IMR-90 (cell line): ENCODE measurements at regions not wholly inside any gene's neighbourhood (a gene's known extent, or its start where the extent isn't known, plus 50 kb on each side); places are given as distances from the start of the nearest gene placed in this dataset.

Experiments
- ATAC-seq: fragments of 200-7000 bp; cut with Tn5 transposase; 2 replicates; pipeline ENCODE4 v1.9.1; 2020; ENCODE audit warnings: low read depth, mild to moderate bottlenecking, moderate library complexity
- BruUV-seq: library from RNA; stranded (reverse); fragments of 400-500 nt; replicated peaks from 2 replicates; lab custom pipeline; 2021; lab: Mats Ljungman, UMichigan
- CTCF ChIA-PET: fragments of 300-600 bp; formaldehyde crosslinking; extraction: SDS; loops from one replicate; lab custom pipeline; 2021; ENCODE audit warnings: antibody characterized with exemption; lab: Yijun Ruan, JAX
- POLR2A ChIA-PET: fragments of 300-600 bp; sonication (Branson Sonifier 250); formaldehyde crosslinking; loops from one replicate; lab custom pipeline; 2022; ENCODE audit warnings: antibody characterized with exemption; ENCODE audit not compliant: unreplicated experiment; lab: Charles Lee
- DNase-seq: peaks from one replicate; pipeline ENCODE4 v3.0.0; 2013
- H2AFZ ChIP-seq: replicated peaks from 2 replicates; pipeline ENCODE3; 2013; ENCODE audit warnings: low read length, mild to moderate bottlenecking; ENCODE audit not compliant: poor library complexity
- H2AK5ac ChIP-seq: 2 replicates; pipeline ENCODE4 v1.6.1; 2013; ENCODE audit warnings: low read depth, low read length, inconsistent platforms
- H2AK9ac ChIP-seq: replicated peaks from 2 replicates; pipeline ENCODE3; 2013; ENCODE audit warnings: mild to moderate bottlenecking, low read depth, low read length, moderate library complexity; ENCODE audit not compliant: poor library complexity
- H2BK120ac ChIP-seq: 2 replicates; pipeline ENCODE4 v1.6.1; 2013; ENCODE audit warnings: low read depth, low read length, inconsistent platforms
- H2BK15ac ChIP-seq: 3 replicates; pipeline ENCODE4 v1.6.1; 2013; ENCODE audit warnings: low read depth, low read length, inconsistent platforms
- H2BK20ac ChIP-seq: 2 replicates; pipeline ENCODE4 v1.6.1; 2013; ENCODE audit warnings: low read depth, mild to moderate bottlenecking, inconsistent platforms, low read length, moderate library complexity
- H2BK5ac ChIP-seq: 2 replicates; pipeline ENCODE4 v1.6.1; 2013; ENCODE audit warnings: mild to moderate bottlenecking, low read depth, low read length, inconsistent platforms; ENCODE audit not compliant: poor library complexity, severe bottlenecking
- H3K14ac ChIP-seq: replicated peaks from 2 replicates; pipeline ENCODE4 v1.6.1; 2013; ENCODE audit warnings: low read depth, low read length, inconsistent platforms
- H3K18ac ChIP-seq: 2 replicates; pipeline ENCODE4 v1.6.1; 2013; ENCODE audit warnings: low read depth, low read length, control low read depth
- H3K23ac ChIP-seq: 2 replicates; pipeline ENCODE4 v1.6.1; 2013; ENCODE audit warnings: low read depth, low read length, inconsistent platforms
- H3K27ac ChIP-seq: 2 replicates; pipeline ENCODE4 v1.5.1; 2013; ENCODE audit warnings: mild to moderate bottlenecking, control low read depth, low read length; ENCODE audit not compliant: insufficient read depth
- H3K27me3 ChIP-seq: 2 replicates; pipeline ENCODE4 v1.6.1; 2013; ENCODE audit warnings: low read length; ENCODE audit not compliant: control insufficient read depth, insufficient read depth
- H3K36me3 ChIP-seq: 2 replicates; pipeline ENCODE4 v1.6.1; 2013; ENCODE audit warnings: low read length, mixed read lengths; ENCODE audit not compliant: control insufficient read depth, insufficient read depth
- H3K4ac ChIP-seq: 2 replicates; pipeline ENCODE4 v1.6.1; 2013; ENCODE audit warnings: low read depth, low read length, inconsistent platforms
- H3K4me1 ChIP-seq: 2 replicates; pipeline ENCODE4 v1.6.1; 2013; ENCODE audit warnings: low read length, mixed read lengths; ENCODE audit not compliant: control insufficient read depth, insufficient read depth
- H3K4me2 ChIP-seq: 2 replicates; pipeline ENCODE4 v1.6.1; 2013; ENCODE audit warnings: low read depth, mild to moderate bottlenecking, control low read depth, low read length, moderate library complexity
- H3K4me3 ChIP-seq: 2 replicates; pipeline ENCODE4 v1.5.1; 2013; ENCODE audit warnings: low read depth, mild to moderate bottlenecking, control low read depth, low read length, moderate library complexity; ENCODE audit not compliant: insufficient read depth
- H3K56ac ChIP-seq: 2 replicates; pipeline ENCODE4 v1.6.1; 2013; ENCODE audit warnings: low read length, inconsistent platforms; ENCODE audit not compliant: insufficient read depth; ENCODE audit errors: extremely low read depth
- H3K79me1 ChIP-seq, 2 experiments: 2 replicates each; pipeline ENCODE4 v1.6.1; 2013; ENCODE audit warnings: low read length in 2 of 2, inconsistent platforms in 1 of 2, low read depth in 1 of 2
- H3K9ac ChIP-seq: 2 replicates; pipeline ENCODE4 v1.6.1; 2013; ENCODE audit warnings: low read depth, low read length, control low read depth
- H3K9me1 ChIP-seq: 2 replicates; pipeline ENCODE4 v1.6.1; 2013; ENCODE audit warnings: low read length, inconsistent platforms; ENCODE audit not compliant: insufficient read depth
- H3K9me3 ChIP-seq: 2 replicates; pipeline ENCODE4 v1.6.1; 2013; ENCODE audit warnings: low read length; ENCODE audit not compliant: control insufficient read depth, insufficient read depth
- H4K20me1 ChIP-seq: 2 replicates; pipeline ENCODE4 v1.6.1; 2013; ENCODE audit warnings: low read length, inconsistent platforms; ENCODE audit not compliant: insufficient read depth
- H4K5ac ChIP-seq: 2 replicates; pipeline ENCODE4 v1.6.1; 2013; ENCODE audit warnings: mild to moderate bottlenecking, low read depth, low read length, control low read depth
- H4K8ac ChIP-seq, 2 experiments: 2 replicates each; pipeline ENCODE4 v1.6.1; 2013; ENCODE audit warnings: low read depth in 2 of 2, low read length in 2 of 2, control low read depth in 1 of 2, inconsistent platforms in 1 of 2
- H4K91ac ChIP-seq: 2 replicates; pipeline ENCODE4 v1.6.1; 2013; ENCODE audit warnings: low read depth, low read length, inconsistent platforms; ENCODE audit not compliant: insufficient read depth
- BHLHE40 ChIP-seq: fragments of 150-350 bp; IDR thresholded peaks from 2 replicates; pipeline ENCODE4 v1.6.1; 2016; ENCODE audit warnings: mild to moderate bottlenecking, low read depth, low read length
- ELK1 ChIP-seq: fragments of 150-350 bp; IDR thresholded peaks from 2 replicates; pipeline ENCODE4 v1.6.1; 2016; ENCODE audit warnings: low read depth, mild to moderate bottlenecking, low read length, moderate library complexity, borderline replicate concordance
- FOS ChIP-seq: fragments of 150-350 bp; IDR thresholded peaks from 2 replicates; pipeline ENCODE4 v1.6.1; 2016; ENCODE audit warnings: low read depth, low read length
- MAFK ChIP-seq: IDR thresholded peaks from 2 replicates; pipeline ENCODE4 v1.6.1; 2012; ENCODE audit warnings: low read depth, low read length, improper control_type of control experiment
- NFE2L2 ChIP-seq: fragments of 150-350 bp; IDR thresholded peaks from 2 replicates; pipeline ENCODE4 v1.6.1; 2016; ENCODE audit warnings: low read depth, mild to moderate bottlenecking, low read length
- POLR2A ChIP-seq: IDR thresholded peaks from 2 replicates; pipeline ENCODE4 v1.6.1; 2012; ENCODE audit warnings: mild to moderate bottlenecking, low read depth, low read length
- RAD21 ChIP-seq: IDR thresholded peaks from 2 replicates; pipeline ENCODE4 v1.6.1; 2012; ENCODE audit warnings: low read length, improper control_type of control experiment
- RCOR1 ChIP-seq: IDR thresholded peaks from 2 replicates; pipeline ENCODE4 v1.6.1; 2012; ENCODE audit warnings: mild to moderate bottlenecking, low read length, improper control_type of control experiment; ENCODE audit not compliant: insufficient replicate concordance
- USF2 ChIP-seq: fragments of 150-350 bp; IDR thresholded peaks from 2 replicates; pipeline ENCODE4 v1.6.1; 2017; ENCODE audit warnings: mild to moderate bottlenecking, antibody characterized with exemption, low read length, low read depth
- WGBS, 2 experiments: methylation state at CpG; one replicate each; pipeline versions ENCODE4 v1.1.5 to v1.1.7; 2013; ENCODE audit warnings: missing lambda C conversion rate in 2 of 2; ENCODE audit not compliant: insufficient read length in 1 of 2; ENCODE audit errors: extremely low coverage in 2 of 2; 5-methylcytosine and 5-hydroxymethylcytosine counted together
- dilution Hi-C: fragments of 300-500 bp; cut with HindIII; formaldehyde crosslinking; loops from one replicate; pipeline ENCODE4 v1.14.3; 2018; ENCODE audit warnings: low sequenced_read_pairs; ENCODE audit not compliant: unreplicated experiment
- in situ Hi-C: fragments of 300-500 bp; cut with MboI; formaldehyde crosslinking; loops from 3 replicates; pipeline ENCODE4 v1.14.3; 2019; ENCODE audit warnings: low sequenced_read_pairs, inconsistent platforms, mixed read lengths
- intact Hi-C: fragments of 100-400 bp; cut with micrococcal nuclease; formaldehyde crosslinking; loops from 2 replicates; pipeline ENCODE4 v1.10.0; 2022
- TF ChIP-seq, protein P1 (sequence below): conservative IDR thresholded peaks from 2 replicates; pipeline ENCODE4 v1.5.1; 2012; ENCODE audit warnings: mild to moderate bottlenecking, low read depth, low read length, improper control_type of control experiment

DNA sequence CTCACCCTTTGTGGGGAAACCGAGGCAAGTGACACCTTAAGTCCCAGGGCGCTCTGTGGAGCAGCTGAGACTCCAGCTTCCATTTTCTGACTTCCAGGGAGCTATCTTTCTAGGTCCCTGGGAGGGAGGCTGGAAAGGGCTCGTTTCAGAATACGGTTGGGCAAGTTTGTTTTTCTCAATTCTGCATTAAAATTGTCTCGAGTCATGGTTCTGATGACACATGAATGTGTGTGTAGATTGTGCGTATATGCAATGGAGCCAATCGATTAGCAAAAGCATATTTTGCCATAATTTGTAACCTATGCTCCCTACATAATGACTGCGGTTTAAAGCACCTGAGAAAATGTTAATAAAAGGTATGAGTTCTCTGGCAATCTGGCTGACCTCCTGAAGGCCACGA, 77.3 kb downstream of the SIK1 start:
- no peaks in the 10 kb centered on the region for H3K36me3 ChIP-seq
- ATAC-seq = no peak
- no peak for DNase-seq
- dilution Hi-C loops (no loop called here), intact Hi-C loops (no loop called here), in situ Hi-C loops (no loop called here)
- no peaks in the 10 kb centered on the region for H3K79me1 ChIP-seq
- no peak overlapping the region for H3K14ac ChIP-seq
- no peak overlapping the region for H2BK5ac ChIP-seq
- no peak overlapping the region for H3K4me3 ChIP-seq
- no peaks in the 10 kb centered on the region; the same call in 1 of the 2 replicates for H3K9me3 ChIP-seq
- no peak overlapping the region for H3K4me2 ChIP-seq
- no peaks in the 10 kb centered on the region for H3K9me1 ChIP-seq
- no peak overlapping the region for H3K9ac ChIP-seq
- peaks cover 3% of the 10 kb centered on the region; the same call in 1 of the 2 replicates for H3K27me3 ChIP-seq
- H2AK5ac ChIP-seq = no peak overlapping the region
- H2BK20ac ChIP-seq = no peak overlapping the region
- WGBS, 2 experiments = no CpG with 5 or more reads among the region's 9 CpGs
- no peak overlapping the region for H3K4ac ChIP-seq
- no peak overlapping the region for H4K8ac ChIP-seq
- ChIA-PET CTCF (no interaction called here), POLR2A (no interaction called here)
- no peak for TF ChIP-seq BHLHE40
- TF ChIP-seq POLR2A = no peak
- no peak for TF ChIP-seq RAD21
- TF ChIP-seq, protein P1, sequence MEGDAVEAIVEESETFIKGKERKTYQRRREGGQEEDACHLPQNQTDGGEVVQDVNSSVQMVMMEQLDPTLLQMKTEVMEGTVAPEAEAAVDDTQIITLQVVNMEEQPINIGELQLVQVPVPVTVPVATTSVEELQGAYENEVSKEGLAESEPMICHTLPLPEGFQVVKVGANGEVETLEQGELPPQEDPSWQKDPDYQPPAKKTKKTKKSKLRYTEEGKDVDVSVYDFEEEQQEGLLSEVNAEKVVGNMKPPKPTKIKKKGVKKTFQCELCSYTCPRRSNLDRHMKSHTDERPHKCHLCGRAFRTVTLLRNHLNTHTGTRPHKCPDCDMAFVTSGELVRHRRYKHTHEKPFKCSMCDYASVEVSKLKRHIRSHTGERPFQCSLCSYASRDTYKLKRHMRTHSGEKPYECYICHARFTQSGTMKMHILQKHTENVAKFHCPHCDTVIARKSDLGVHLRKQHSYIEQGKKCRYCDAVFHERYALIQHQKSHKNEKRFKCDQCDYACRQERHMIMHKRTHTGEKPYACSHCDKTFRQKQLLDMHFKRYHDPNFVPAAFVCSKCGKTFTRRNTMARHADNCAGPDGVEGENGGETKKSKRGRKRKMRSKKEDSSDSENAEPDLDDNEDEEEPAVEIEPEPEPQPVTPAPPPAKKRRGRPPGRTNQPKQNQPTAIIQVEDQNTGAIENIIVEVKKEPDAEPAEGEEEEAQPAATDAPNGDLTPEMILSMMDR = no peak
- no peak for TF ChIP-seq MAFK
- no peak for TF ChIP-seq USF2
- TF ChIP-seq ELK1 = no peak
- TF ChIP-seq NFE2L2 = no peak
- no peak for TF ChIP-seq RCOR1
- no peak for TF ChIP-seq FOS
- no peak overlapping the region for H4K91ac ChIP-seq
- no peak overlapping the region for H3K27ac ChIP-seq
- no peak overlapping the region for H2AK9ac ChIP-seq
- no peak overlapping the region for H3K23ac ChIP-seq
- no peak overlapping the region for H3K56ac ChIP-seq
- no peak overlapping the region for H2BK120ac ChIP-seq
- no peak overlapping the region for H2AFZ ChIP-seq
- BruUV-seq = no TSS peak
- H3K18ac ChIP-seq = no peak overlapping the region
- H3K4me1 ChIP-seq = peaks cover 8% of the 10 kb centered on the region; the same call in 1 of the 2 replicates
- no peak overlapping the region for H4K5ac ChIP-seq
- no peaks in the 10 kb centered on the region for H4K20me1 ChIP-seq
- no peak overlapping the region for H2BK15ac ChIP-seq
